ENCODE measurements at regions not wholly inside any gene's neighbourhood (a gene's known extent, or its start where the extent isn't known, plus 50 kb on each side); places are given as distances from the start of the nearest gene placed in this dataset.

GRCh38 chr1:9419369-9420041 is 119.8 kb upstream of the SLC25A33 start:
- no peak for DNase-seq (ENCODE audit: low read depth)

DNA sequence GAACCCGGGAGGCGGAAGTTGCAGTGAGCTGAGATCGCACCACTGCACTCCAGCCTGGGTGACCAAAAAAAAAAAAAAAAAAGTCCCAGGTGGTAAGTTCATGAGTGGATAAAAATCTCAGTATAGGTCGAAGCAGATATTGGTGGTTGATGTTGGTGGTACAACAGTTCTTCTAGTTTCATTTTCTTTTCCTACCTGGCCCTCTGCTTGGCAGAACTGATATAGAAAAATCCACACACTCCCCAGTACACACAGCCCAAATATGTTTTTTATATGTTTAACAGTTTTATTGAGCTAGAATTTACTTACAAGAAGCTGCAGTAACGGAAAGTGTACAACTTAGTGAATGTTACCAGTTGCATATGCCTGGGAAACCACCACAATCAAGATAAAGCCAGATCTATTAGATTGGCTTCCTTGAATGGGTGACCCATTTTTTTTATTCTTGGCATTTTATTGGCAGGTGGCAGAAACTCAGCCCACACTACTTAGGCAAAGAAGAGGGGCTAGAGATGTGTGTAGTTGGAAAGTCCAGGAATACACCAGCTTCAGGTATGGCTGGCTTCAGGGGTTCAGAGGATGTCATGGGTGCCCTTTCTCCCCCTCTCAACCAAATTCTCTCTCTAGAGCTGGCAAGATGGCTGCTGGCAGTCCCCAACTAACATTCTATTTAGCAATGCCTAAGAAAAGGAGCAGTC is 118.3 kb upstream of the SLC25A33 start:
- no peak for DNase-seq (ENCODE audit: low read depth)

GRCh38 chr1:9421533-9421873 is 117.8 kb upstream of the SLC25A33 start:
- DNase-seq (ENCODE audit: low read depth), result no peak

- no peak for DNase-seq (ENCODE audit: low read depth)
Measured at GRCh38 chr1:9422321-9422720, 116.9 kb upstream of the SLC25A33 start.

DNA sequence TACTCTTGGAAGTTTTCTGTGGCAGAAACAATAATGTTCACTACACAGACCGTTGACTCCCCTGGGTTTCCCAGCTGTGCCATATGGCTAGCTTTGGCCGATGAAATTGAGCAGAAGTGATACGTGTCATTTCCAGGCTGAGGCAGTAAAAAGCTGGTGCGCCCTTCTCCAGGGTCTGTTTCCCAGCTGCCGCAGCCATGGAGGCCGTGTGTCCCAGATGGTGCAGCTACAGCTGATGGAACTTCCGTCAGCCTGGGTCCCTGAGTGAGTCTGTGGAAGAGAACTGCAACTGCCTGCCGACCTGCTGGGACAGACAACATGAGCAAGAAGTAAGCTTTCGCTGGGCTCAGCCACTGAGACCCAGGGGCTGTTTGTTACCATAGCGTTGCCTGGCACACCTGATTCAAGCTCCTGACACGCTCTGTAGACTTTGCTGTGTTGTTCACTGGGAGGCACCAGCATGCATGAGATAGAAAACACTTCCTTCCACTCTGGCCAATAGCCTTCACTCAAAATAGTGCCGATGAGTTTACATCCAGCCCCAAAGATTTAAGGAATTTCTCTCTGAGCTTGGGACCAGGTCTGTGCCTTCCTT is 116.3 kb upstream of the SLC25A33 start:
- no peak for DNase-seq (ENCODE audit: low read depth)

- DNase-seq (ENCODE audit: low read depth), result no peak
Measured at GRCh38 chr1:9424261-9424660, 115.0 kb upstream of the SLC25A33 start.

GRCh38 chr1:9425859-9426258 is 113.4 kb upstream of the SLC25A33 start:
- no peak for DNase-seq (ENCODE audit: low read depth)

GRCh38 chr1:9426291-9426711 is 113.0 kb upstream of the SLC25A33 start:
- DNase-seq (ENCODE audit: low read depth), result no peak

DNA sequence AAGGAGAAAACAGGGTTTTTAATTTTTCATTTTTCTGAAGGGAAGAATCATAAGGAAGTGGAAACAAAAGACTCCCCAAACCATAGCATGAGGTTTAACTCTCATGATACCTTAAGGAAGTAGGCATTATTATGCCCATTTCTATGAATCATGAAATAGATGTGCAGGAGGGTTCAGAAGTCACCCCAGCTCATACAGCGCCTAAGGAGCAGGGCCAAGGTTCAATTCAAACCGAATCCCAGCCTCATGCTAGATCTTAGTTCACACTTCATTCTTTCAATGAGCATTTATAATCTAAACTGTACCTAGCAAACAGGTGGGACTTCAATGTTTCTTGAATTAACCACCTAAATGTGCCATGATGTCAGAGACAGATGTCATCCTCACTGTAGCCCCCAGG is 111.9 kb upstream of the SLC25A33 start:
- no peak for DNase-seq (ENCODE audit: low read depth)

GRCh38 chr1:9428601-9429341 is 110.5 kb upstream of the SLC25A33 start:
- DNase-seq (ENCODE audit: low read depth), result peak; percentile 97

DNA sequence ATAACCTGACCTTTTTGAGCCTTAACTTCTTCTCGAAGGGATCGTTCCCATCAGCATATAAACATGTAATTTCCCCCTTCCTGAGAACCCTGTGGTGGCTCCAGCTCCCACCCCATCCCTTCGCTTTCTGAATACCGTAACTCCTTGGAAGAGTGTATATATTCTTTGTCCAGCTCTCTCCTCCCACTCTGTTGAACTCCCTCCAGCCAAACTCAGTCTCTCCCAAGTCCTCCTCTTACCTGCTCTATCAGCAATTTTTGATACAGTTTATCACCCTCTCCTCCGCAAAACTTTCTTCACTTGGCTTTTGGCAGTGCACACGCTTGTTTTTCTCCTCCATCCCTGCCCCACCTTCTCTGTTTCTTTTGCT is 109.9 kb upstream of the SLC25A33 start:
- DNase-seq (ENCODE audit: low read depth), result no peak

DNA sequence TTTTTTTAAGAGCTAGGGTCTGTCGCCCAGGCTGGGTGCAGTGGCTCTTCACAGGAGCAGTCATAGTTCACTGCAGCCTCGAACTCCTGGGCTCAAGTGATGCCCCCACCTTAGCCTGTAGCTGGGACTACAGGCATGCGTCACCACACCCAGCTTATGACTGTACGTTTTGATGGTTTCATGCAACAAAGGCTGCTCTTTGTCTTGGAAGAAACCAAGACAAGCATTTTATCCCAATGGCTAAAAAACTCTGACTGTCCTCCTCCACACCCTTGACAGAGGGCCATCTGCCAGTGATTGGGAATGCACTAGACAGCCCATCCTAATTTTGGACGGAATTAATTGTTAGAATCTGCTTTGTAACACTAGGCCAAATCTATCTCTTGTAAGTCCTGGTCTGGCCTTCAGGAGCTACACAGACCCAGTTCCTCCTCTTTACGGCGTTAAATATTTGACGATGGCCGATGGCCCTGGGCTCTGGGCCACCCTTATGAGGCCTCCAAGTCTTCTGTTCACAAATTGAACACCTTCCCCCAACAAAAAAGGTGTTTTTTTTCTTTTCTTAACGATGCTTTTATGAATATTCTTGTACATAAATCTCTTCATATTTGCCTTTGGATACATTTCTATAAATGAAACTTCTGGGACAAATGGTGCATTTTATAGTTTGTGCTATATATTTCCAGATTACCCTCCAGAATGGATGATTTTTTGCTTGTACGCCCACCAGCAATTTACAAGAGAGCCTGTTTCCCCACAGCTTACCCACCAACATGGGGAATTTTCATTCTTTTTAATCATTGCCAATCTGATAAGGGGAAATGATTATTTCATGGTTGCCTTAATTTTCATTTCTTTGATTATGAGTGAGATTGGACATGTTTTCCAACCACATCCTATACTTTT is 104.8 kb upstream of the SLC25A33 start:
- DNase-seq (ENCODE audit: low read depth), result no peak

GRCh38 chr1:9435153-9435636 is 104.1 kb upstream of the SLC25A33 start:
- no peak for DNase-seq (ENCODE audit: low read depth)

GRCh38 chr1:9435854-9436640 is 103.2 kb upstream of the SLC25A33 start:
- DNase-seq (ENCODE audit: low read depth), result no peak

DNA sequence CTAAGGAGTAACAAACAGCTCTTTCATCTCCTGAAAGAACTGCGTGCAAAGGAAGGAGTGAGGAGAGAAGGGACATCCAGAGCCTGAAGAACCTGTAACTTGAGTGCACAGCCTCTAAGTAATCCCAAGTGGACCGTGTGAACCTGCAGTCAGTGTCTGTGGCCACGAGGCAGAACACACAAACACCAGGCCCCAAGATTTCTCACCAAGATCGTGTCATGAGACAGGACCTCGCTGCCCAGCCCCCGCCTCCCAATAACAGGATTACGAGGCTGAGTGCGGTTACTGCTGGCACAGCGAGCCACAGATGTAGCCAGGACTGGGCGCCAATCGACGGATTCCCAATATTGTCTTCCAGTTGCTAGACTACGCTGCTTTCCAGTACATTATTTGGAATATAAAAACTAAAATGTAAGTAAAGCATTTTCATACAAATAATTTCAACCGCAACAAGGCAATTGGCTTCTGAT is 101.3 kb upstream of the SLC25A33 start:
- DNase-seq (ENCODE audit: low read depth), result peak; percentile 70

- no peak for DNase-seq (ENCODE audit: low read depth)
Measured at GRCh38 chr1:9438431-9439073, 100.7 kb upstream of the SLC25A33 start.

DNA sequence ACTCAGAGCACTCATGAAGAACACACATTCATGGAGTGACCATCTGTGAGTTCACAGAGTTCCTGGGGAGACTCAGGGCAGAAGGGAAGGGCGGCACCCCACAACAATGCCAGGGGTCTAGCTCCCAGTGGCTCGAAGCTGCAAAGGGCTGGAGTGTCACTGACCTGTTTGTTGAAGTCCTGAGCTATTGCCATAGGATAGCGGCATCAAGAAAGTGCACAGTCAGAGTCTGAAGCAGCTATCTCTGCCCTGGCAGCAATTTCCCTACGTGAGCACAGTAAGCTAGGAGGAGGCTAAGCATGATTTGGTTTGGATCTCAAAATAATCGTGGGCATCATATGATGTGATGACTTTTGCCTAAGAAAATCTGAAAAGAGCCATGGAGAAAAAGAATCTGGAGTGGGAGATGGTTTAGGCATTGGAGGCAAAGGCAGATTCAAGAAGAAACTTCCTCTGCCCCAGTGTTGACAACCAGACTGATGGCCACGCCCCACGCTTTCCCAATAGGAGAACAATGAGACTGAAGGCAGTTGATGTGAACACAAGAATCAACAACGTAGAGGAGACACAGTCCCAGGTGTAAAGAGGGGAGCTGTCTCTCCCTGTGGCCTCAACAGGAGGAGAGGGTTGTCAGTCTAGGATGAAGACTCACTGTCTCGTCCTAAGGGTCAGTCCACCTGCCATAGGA is 100.0 kb upstream of the SLC25A33 start:
- no peak for DNase-seq (ENCODE audit: low read depth)

DNA sequence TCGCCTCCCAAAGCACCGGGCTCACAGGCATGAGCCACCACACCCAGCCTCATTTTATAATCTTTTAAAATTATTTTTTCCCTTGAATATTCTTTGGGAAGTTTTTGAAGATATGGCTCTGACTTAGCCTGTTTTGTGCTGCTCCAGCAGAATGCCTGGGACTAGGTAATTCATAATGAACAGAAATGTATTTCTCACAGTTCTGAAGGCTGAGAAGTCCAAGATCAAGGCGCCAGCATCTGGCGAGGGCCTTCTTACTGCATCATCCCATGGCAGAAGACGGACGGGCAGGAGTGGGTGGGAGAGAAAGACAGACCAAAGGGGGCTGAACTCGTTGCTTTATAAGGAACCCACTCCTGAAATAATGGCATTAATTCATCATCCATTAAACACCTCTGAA is 99.0 kb upstream of the SLC25A33 start:
- no peak for DNase-seq (ENCODE audit: low read depth)

- no peak for DNase-seq (ENCODE audit: low read depth)
Measured at GRCh38 chr1:9440763-9441194, 98.5 kb upstream of the SLC25A33 start.

Data from forelimb muscle (tissue), 1 donor.